K562 (cell line): ENCODE measurements at regions not wholly inside any gene's neighbourhood (a gene's known extent, or its start where the extent isn't known, plus 50 kb on each side); places are given as distances from the start of the nearest gene placed in this dataset.

Source experiments
- ATAC-seq: fragments of 200-7000 bp; cut with Tn5 transposase; 3 replicates; pipeline ENCODE4 v1.9.1; 2020; ENCODE audit warnings: moderate library complexity
- BruUV-seq: library from RNA; stranded (reverse); fragments of 400-500 nt; replicated peaks from 2 replicates; lab custom pipeline; 2021; lab: Mats Ljungman, UMichigan
- CTCF ChIA-PET: fragments of 300-600 bp; formaldehyde crosslinking; extraction: SDS; loops from one replicate; lab custom pipeline; 2021; ENCODE audit warnings: low intra/inter-chr PET ratio; lab: Yijun Ruan, JAX
- POLR2A ChIA-PET: fragments of 300-600, 350-650 bp; sonication (Branson Sonifier 250); formaldehyde crosslinking; extraction: SDS; loops from one replicate; lab custom pipeline; 2021; ENCODE audit warnings: antibody characterized with exemption, inconsistent platforms; lab: Yijun Ruan, JAX
- DNase-seq, 4 experiments: peaks; one replicate each; pipeline versions ENCODE4 v3.0.0 to v3.0.0-alpha.2; 2011 to 2018; ENCODE audit warnings: low spot score in 3 of 4, mixed read lengths in 3 of 4; ENCODE audit errors: extremely low read depth in 1 of 4
- FAIRE-seq: peaks from 2 replicates; lab custom pipeline; 2011; peaks lifted over from hg19 to GRCh38; lab: Jason Lieb, UNC
- H2AFZ ChIP-seq: 2 replicates; pipeline ENCODE4 v1.6.0; 2011; ENCODE audit warnings: low read depth, low read length, control low read depth, inconsistent platforms
- H3K27ac ChIP-seq: fragments of 200-600 bp; 3 replicates; pipeline ENCODE4 v1.8.0; 2011; ENCODE audit warnings: low read depth, mild to moderate bottlenecking, control low read depth, inconsistent platforms, low read length, moderate library complexity, mixed read lengths; ENCODE audit errors: extremely low read depth
- H3K27me3 ChIP-seq, 2 experiments: fragments of 300-600 bp in 1 of 2; 2 replicates in 1 of 2; 3 replicates in 1 of 2; pipeline versions ENCODE4 v1.6.0 to v1.8.0; 2011; ENCODE audit warnings: inconsistent platforms in 2 of 2, low read length in 2 of 2, mild to moderate bottlenecking in 1 of 2, mixed read lengths in 1 of 2, moderate library complexity in 1 of 2; ENCODE audit not compliant: control insufficient read depth in 2 of 2, insufficient read depth in 2 of 2
- H3K36me3 ChIP-seq: fragments of 300-600 bp; 3 replicates; pipeline ENCODE4 v1.8.0; 2011; ENCODE audit warnings: mild to moderate bottlenecking, low read length, inconsistent platforms; ENCODE audit not compliant: control insufficient read depth, insufficient read depth
- H3K4me1 ChIP-seq, 2 experiments: fragments of 200-600 bp in 1 of 2; replicated peaks in 1 of 2; 2 replicates in 1 of 2; 3 replicates in 1 of 2; pipeline versions ENCODE4 v1.5.1 to v1.8.0; 2011; ENCODE audit warnings: inconsistent platforms in 2 of 2, low read length in 2 of 2, mild to moderate bottlenecking in 1 of 2, mixed read lengths in 1 of 2, moderate library complexity in 1 of 2; ENCODE audit not compliant: control insufficient read depth in 2 of 2, insufficient read depth in 2 of 2
- H3K4me2 ChIP-seq: 2 replicates; pipeline ENCODE4 v1.6.1; 2011; ENCODE audit warnings: low read length, control low read depth, inconsistent platforms, mixed read lengths; ENCODE audit not compliant: insufficient read depth
- H3K4me3 ChIP-seq: fragments of 200-600 bp; sonication (generic), shearing (Covaris generic); 2 replicates; pipeline ENCODE4 v1.5.1; 2016; ENCODE audit warnings: control low read depth, inconsistent platforms
- H3K79me2 ChIP-seq: fragments of 200-600 bp; 3 replicates; pipeline ENCODE4 v1.8.0; 2011; ENCODE audit warnings: low read length, inconsistent platforms; ENCODE audit not compliant: control insufficient read depth, insufficient read depth
- H3K9ac ChIP-seq, 2 experiments: 2 replicates each; pipeline versions ENCODE4 v1.6.0 to v1.6.1; 2011; ENCODE audit warnings: low read depth in 2 of 2, low read length in 2 of 2, control low read depth in 1 of 2, inconsistent platforms in 1 of 2, mild to moderate bottlenecking in 1 of 2, mixed read lengths in 1 of 2; ENCODE audit not compliant: insufficient read depth in 1 of 2
- H3K9me1 ChIP-seq: one replicate; pipeline ENCODE4 v1.6.0; 2011; ENCODE audit warnings: inconsistent platforms, mild to moderate bottlenecking, low read length, moderate library complexity; ENCODE audit not compliant: control insufficient read depth, insufficient read depth
- H3K9me3 ChIP-seq: replicated peaks from 2 replicates; pipeline ENCODE4 v1.5.1; 2011; ENCODE audit warnings: low read depth, low read length, inconsistent platforms; ENCODE audit not compliant: control insufficient read depth, insufficient read depth
- H4K20me1 ChIP-seq: replicated peaks from 2 replicates; pipeline ENCODE4 v1.6.1; 2011; ENCODE audit warnings: low read length, inconsistent platforms, mixed read lengths; ENCODE audit not compliant: control insufficient read depth, insufficient read depth
- ARID2 ChIP-seq: fragments of 450-650 bp; IDR thresholded peaks from 2 replicates; pipeline ENCODE4 v1.6.1; 2017; ENCODE audit warnings: antibody characterized with exemption, mild to moderate bottlenecking
- ARNT ChIP-seq, 2 experiments: fragments of 450-650 bp; IDR thresholded peaks; 2 replicates each; pipeline ENCODE4 v1.6.1; 2016; ENCODE audit warnings: mild to moderate bottlenecking in 1 of 2
- HNRNPL ChIP-seq: fragments of 200-400 bp; formaldehyde crosslinking; IDR thresholded peaks from 2 replicates; pipeline ENCODE4 v1.6.1; 2017; ENCODE audit warnings: low read depth, mild to moderate bottlenecking, low read length
- KAT8 ChIP-seq: fragments of 450-650 bp; IDR thresholded peaks from 2 replicates; pipeline ENCODE4 v1.6.1; 2016; ENCODE audit warnings: low read depth, mild to moderate bottlenecking
- MAZ ChIP-seq, 2 experiments: fragments of 450-650 bp in 1 of 2; sonication (generic) in 1 of 2; formaldehyde crosslinking; IDR thresholded peaks in 1 of 2; conservative IDR thresholded peaks in 1 of 2; 2 replicates each; pipeline versions ENCODE4 v1.4.0 to v1.5.0; 2020; ENCODE audit warnings: mild to moderate bottlenecking in 1 of 2, missing genetic modification reagents in 1 of 2
- NCOA6 ChIP-seq: fragments of 450-650 bp; IDR thresholded peaks from 2 replicates; pipeline ENCODE4 v1.6.1; 2017; ENCODE audit warnings: mild to moderate bottlenecking
- ZNF146 ChIP-seq: IDR thresholded peaks from one replicate; pipeline ENCODE4 v1.6.1; 2018; ENCODE audit warnings: missing compliant biosample characterization; ENCODE audit not compliant: unreplicated experiment
- WGBS: fragments of 100-300 bp; shearing (Covaris generic); methylation state at CpG from one replicate; pipeline ENCODE4 v1.1.6; 2016; ENCODE audit warnings: low coverage, mixed read lengths; ENCODE audit not compliant: insufficient coverage; ENCODE audit errors: missing lambda C conversion rate; 5-methylcytosine and 5-hydroxymethylcytosine counted together
- in situ Hi-C: fragments of 300-500 bp; cut with MboI; formaldehyde crosslinking; loops from 4 replicates; pipeline ENCODE4 v1.15.0; 2018; ENCODE audit warnings: inconsistent platforms, mixed read lengths
- intact Hi-C: fragments of 100-400 bp; cut with micrococcal nuclease; formaldehyde crosslinking; loops from 2 replicates; pipeline ENCODE4 v1.14.2; 2022
- TF ChIP-seq, protein P1 (sequence below): sonication (generic); IDR thresholded peaks from 2 replicates; pipeline ENCODE4 v1.6.1; 2016
- TF ChIP-seq, protein P2 (sequence below): fragments of 250-450 bp; sonication (Bioruptor Pico); IDR thresholded peaks from 2 replicates; pipeline ENCODE4 v1.4.0; 2020

DNA sequence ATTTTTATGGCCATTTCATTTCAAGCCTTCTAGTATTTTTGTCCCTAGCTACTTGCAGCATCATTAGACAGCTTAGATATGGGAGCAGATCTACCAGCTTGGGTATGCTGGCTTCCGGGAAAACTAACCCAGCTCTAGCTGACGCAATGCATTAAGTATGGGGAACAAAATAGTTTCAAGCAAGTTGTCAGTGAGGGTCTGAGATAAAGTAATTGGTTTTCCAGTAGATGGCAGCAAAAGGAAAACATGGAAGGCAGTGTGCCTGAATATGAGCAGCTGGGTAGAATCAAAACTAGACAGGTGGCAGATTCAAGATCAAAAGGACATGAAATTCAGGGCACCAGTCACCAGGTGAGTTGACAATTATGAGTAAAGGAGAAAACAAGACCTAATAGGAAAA lies 340.9 kb upstream of the CTSO start:
- no peak for FAIRE-seq
- 0% methylated on average over 2 of the region's 2 CpGs for WGBS
- no peak overlapping the region for H2AFZ ChIP-seq
- TF ChIP-seq, protein P1, sequence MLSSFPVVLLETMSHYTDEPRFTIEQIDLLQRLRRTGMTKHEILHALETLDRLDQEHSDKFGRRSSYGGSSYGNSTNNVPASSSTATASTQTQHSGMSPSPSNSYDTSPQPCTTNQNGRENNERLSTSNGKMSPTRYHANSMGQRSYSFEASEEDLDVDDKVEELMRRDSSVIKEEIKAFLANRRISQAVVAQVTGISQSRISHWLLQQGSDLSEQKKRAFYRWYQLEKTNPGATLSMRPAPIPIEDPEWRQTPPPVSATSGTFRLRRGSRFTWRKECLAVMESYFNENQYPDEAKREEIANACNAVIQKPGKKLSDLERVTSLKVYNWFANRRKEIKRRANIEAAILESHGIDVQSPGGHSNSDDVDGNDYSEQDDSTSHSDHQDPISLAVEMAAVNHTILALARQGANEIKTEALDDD, result no peak
- TF ChIP-seq ZNF146 (no peak), NCOA6 (no peak), ARNT (IDR thresholded peaks at IDR 0.05) (no peak), MAZ (CRISPR knock-in tag; conservative IDR thresholded peaks at IDR 0.05 in 1 of 2, IDR thresholded peaks at IDR 0.05 in 1 of 2) (no peak), KAT8 (no peak), HNRNPL (no peak), ARID2 (no peak)
- TF ChIP-seq, protein P2, sequence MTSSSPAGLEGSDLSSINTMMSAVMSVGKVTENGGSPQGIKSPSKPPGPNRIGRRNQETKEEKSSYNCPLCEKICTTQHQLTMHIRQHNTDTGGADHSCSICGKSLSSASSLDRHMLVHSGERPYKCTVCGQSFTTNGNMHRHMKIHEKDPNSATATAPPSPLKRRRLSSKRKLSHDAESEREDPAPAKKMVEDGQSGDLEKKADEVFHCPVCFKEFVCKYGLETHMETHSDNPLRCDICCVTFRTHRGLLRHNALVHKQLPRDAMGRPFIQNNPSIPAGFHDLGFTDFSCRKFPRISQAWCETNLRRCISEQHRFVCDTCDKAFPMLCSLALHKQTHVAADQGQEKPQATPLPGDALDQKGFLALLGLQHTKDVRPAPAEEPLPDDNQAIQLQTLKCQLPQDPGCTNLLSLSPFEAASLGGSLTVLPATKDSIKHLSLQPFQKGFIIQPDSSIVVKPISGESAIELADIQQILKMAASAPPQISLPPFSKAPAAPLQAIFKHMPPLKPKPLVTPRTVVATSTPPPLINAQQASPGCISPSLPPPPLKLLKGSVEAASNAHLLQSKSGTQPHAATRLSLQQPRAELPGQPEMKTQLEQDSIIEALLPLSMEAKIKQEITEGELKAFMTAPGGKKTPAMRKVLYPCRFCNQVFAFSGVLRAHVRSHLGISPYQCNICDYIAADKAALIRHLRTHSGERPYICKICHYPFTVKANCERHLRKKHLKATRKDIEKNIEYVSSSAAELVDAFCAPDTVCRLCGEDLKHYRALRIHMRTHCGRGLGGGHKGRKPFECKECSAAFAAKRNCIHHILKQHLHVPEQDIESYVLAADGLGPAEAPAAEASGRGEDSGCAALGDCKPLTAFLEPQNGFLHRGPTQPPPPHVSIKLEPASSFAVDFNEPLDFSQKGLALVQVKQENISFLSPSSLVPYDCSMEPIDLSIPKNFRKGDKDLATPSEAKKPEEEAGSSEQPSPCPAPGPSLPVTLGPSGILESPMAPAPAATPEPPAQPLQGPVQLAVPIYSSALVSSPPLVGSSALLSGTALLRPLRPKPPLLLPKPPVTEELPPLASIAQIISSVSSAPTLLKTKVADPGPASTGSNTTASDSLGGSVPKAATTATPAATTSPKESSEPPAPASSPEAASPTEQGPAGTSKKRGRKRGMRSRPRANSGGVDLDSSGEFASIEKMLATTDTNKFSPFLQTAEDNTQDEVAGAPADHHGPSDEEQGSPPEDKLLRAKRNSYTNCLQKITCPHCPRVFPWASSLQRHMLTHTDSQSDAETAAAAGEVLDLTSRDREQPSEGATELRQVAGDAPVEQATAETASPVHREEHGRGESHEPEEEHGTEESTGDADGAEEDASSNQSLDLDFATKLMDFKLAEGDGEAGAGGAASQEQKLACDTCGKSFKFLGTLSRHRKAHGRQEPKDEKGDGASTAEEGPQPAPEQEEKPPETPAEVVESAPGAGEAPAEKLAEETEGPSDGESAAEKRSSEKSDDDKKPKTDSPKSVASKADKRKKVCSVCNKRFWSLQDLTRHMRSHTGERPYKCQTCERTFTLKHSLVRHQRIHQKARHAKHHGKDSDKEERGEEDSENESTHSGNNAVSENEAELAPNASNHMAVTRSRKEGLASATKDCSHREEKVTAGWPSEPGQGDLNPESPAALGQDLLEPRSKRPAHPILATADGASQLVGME (CRISPR knock-in tag), result no peak

More for the DNA sequence above, 340.9 kb upstream of the CTSO start:
- DNase-seq, result no peak
- Histone ChIP-seq H3K79me2 (no peaks in the 10 kb centered on the region), H3K4me3 (no peak overlapping the region), H3K4me1 (no peaks in the 10 kb centered on the region), H3K36me3 (no peaks in the 10 kb centered on the region), H3K4me2 (no peak overlapping the region), H4K20me1 (no peaks in the 10 kb centered on the region), H3K9ac (no peak overlapping the region), H3K27ac (no peak overlapping the region), H3K9me3 (no peaks in the 10 kb centered on the region), H3K9me1 (no peaks in the 10 kb centered on the region), H3K27me3 (no peaks in the 10 kb centered on the region)
- ChIA-PET POLR2A (no interaction called here), CTCF (no interaction called here)
- intact Hi-C loops, result no loop called here
- no peak for ATAC-seq
- in situ Hi-C loops, result no loop called here
- no TSS peak for BruUV-seq
